ENCODE measurements at regions not wholly inside any gene's neighbourhood (a gene's known extent, or its start where the extent isn't known, plus 50 kb on each side); places are given as distances from the start of the nearest gene placed in this dataset.
"Not testable (repeated sequence)": the region's sequence is repeated elsewhere in the genome, so short reads cannot be mapped to it uniquely, and the experiment has no call there.

DNA sequence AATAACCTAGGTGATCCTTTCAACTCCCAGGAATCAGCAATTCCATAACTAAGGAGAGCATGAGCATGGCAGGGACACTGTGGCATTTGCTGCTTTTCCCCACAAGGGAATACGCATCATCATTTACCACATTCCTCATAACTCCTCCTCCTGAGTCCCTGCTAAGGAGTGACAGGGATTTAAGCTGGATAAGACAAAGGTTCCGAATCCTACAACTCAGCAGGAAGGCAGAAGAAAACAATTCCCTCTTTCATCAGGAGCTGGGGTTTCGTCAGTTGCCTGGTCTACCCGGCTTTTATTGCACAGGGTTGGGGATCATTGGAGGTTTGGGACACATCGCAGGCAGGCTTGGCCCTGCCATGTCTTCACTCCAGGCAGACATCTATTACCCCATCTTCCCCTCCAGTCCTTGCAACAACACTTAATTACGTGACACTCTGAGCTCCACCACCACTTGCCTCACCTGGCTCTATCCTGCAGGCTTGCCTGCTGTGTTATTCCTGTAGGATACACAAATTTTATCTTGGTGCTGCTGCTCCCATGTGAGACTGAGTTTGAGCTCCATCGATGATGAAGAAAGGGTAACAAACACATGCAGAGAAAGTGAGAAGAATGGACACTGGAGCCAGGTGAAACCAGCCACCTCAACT lies 563.0 kb upstream of the KLF4 start:
- DNase-seq (ENCODE audit: low read depth): no peak
- no peak for TF ChIP-seq CTCF (conservative IDR thresholded peaks at IDR 0.05; ENCODE audit: low read length)
- no peak overlapping the region for H3K4me3 ChIP-seq (ENCODE audit: low read length)

GRCh38 chr9:108050894-108051293 lies 561.3 kb upstream of the KLF4 start:
- no peak overlapping the region for H3K4me3 ChIP-seq (ENCODE audit: low read length)
- DNase-seq (ENCODE audit: low read depth): no peak
- no peak for TF ChIP-seq CTCF (conservative IDR thresholded peaks at IDR 0.05; ENCODE audit: low read length)

DNA sequence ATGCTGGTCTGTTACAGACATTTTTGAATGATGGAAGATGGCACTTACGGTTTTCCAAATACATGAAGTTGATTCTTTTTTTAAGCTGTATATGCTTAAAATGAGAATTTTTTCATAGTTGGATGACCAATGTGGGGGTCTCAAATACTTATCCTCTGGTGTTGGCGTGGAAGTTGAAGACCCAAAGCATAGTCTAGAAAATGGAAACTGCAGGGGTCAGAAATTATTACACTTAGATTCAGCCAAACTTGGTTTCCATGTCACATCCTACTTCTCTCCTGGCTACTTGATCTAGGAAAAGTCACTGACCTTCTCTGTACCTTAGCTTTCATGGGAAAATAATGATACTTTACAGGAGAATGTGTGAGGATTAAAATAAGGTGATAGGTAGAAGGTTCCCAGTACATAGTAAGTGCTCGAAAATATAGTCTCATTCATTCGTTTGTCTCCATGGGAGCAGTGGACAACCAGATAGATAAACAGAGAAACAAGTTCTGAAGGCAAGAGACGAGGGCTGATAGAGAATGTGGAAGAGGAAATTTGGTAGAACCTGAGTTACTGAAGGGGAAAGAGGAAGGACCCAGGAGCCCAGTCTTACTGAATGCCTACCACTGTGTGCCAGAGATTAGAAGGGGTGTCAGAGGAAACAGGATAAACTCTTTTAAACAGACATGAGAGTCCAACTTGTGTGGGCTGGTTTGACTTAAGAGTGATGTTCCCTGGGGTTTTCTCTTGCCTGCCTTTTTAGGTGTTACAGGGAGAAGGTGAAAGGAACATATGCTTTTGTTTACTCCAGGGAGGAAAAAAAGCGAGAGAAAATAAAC lies 560.3 kb upstream of the KLF4 start:
- DNase-seq (ENCODE audit: low read depth): no peak
- H3K4me3 ChIP-seq (ENCODE audit: low read length): no peak overlapping the region
- TF ChIP-seq CTCF (conservative IDR thresholded peaks at IDR 0.05; ENCODE audit: low read length): no peak

GRCh38 chr9:108049026-108049607 lies 559.5 kb upstream of the KLF4 start:
- no peak overlapping the region for H3K4me3 ChIP-seq (ENCODE audit: low read length)
- DNase-seq (ENCODE audit: low read depth): peak; percentile 95
- TF ChIP-seq CTCF (conservative IDR thresholded peaks at IDR 0.05; ENCODE audit: low read length): no peak

DNA sequence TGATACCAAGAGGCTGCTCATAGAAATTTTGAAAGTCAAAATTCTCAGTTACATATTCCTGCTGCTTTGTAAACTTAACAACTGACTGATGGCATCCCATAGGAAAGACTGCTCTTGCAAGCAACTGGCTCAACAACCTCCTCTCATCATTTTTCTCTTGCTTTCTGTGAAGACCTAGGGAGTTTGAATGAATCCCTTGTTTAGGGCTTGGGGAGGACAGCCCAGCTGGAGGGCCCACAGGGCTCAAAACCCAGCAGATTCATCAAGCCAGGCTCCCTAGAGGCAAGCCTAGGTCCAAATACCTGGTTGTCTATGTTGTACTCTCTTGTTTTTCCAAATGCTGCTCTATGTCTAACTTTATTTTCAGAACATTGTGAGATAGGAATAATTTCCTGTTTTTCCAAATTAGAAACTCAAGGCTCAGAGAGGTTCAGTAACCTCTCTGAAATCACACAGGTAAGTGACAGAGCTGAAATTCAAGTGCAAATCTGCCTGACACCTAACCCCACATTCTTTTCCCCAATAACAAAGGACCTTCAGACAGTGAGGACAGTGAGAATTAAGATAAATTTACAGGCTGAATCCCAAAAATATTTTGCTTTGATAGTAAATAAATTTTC lies 558.9 kb upstream of the KLF4 start:
- TF ChIP-seq CTCF (conservative IDR thresholded peaks at IDR 0.05; ENCODE audit: low read length): no peak
- no peak overlapping the region for H3K4me3 ChIP-seq (ENCODE audit: low read length)
- no peak for DNase-seq (ENCODE audit: low read depth)

- not testable (repeated sequence) for DNase-seq (ENCODE audit: low read depth); H3K4me3 ChIP-seq (ENCODE audit: low read length)
These were observed 558.2 kb upstream of the KLF4 start for GRCh38 chr9:108047777-108048176.

- DNase-seq (ENCODE audit: low read depth): no peak
- H3K4me3 ChIP-seq (ENCODE audit: low read length): no peak overlapping the region
- TF ChIP-seq CTCF (conservative IDR thresholded peaks at IDR 0.05; ENCODE audit: low read length): no peak
These were observed 557.7 kb upstream of the KLF4 start for GRCh38 chr9:108047264-108047663.

All from AG10803 (cell line).